Activated CD4-positive, alpha-beta memory T cell treated with anti-CD3 and anti-CD28 coated beads, Interleukin-2, amount 10 ng/mL, durations not matched to agents 7 days and 5 days (primary cell): ENCODE measurements at regions not wholly inside any gene's neighbourhood (a gene's known extent, or its start where the extent isn't known, plus 50 kb on each side); places are given as distances from the start of the nearest gene placed in this dataset.
"Not testable (repeated sequence)": the region's sequence is repeated elsewhere in the genome, so short reads cannot be mapped to it uniquely, and the experiment has no call there.

Experiments
- CTCF ChIA-PET: fragments of 350-600 bp; sonication (Branson Sonifier 250); formaldehyde crosslinking; loops from one replicate; lab custom pipeline; 2021; ENCODE audit warnings: antibody characterized with exemption, inconsistent platforms; lab: Charles Lee
- POLR2A ChIA-PET: fragments of 350-600 bp; sonication (Branson Sonifier 250); formaldehyde crosslinking; loops from one replicate; lab custom pipeline; 2021; ENCODE audit warnings: antibody characterized with exemption; lab: Charles Lee
- DNase-seq: peaks from one replicate; pipeline ENCODE4 v3.0.0-alpha.2; 2020
- H3K27ac Mint-ChIP-seq: one replicate; pipeline ENCODE4 v1.8.0; 2021; ENCODE audit warnings: mild to moderate bottlenecking, mixed read lengths
- H3K27me3 Mint-ChIP-seq: one replicate; pipeline ENCODE4 v1.8.0; 2021; ENCODE audit warnings: mixed read lengths
- H3K36me3 Mint-ChIP-seq: one replicate; pipeline ENCODE4 v1.8.0; 2021; ENCODE audit warnings: low read depth, mixed read lengths
- H3K4me1 Mint-ChIP-seq: one replicate; pipeline ENCODE4 v1.8.0; 2021; ENCODE audit warnings: mixed read lengths
- H3K4me3 Mint-ChIP-seq: one replicate; pipeline ENCODE4 v1.8.0; 2021; ENCODE audit warnings: mild to moderate bottlenecking, mixed read lengths
- H3K9me3 Mint-ChIP-seq: one replicate; pipeline ENCODE4 v1.8.0; 2021; ENCODE audit warnings: mixed read lengths

DNA sequence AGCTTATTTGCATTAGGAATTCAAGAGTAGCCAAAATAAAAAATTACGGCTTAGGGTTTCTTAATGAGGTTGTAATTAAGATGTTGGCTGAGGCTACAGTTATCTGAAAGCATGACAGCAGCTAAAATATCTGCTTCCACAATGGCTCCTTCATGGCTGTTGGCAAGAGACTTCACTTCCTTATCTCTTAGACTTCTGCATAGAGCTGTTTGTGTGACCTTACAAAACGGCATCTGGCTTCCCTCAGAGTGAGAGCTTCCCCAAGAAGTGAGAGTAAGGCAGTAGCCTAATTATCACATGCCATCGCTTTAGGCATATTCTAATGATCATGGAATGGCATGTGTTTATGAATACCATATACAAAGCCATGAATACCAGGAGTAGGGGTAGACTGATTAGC lies 57.6 kb downstream of the CCDC59 start:
- POLR2A ChIA-PET = no interaction called here
- no peaks in the 10 kb centered on the region for H3K9me3 Mint-ChIP-seq
- CTCF ChIA-PET = no interaction called here
- H3K4me3 Mint-ChIP-seq = no peak overlapping the region
- no peaks in the 10 kb centered on the region for H3K4me1 Mint-ChIP-seq
- no peak for DNase-seq
- no peaks in the 10 kb centered on the region for H3K36me3 Mint-ChIP-seq
- H3K27me3 Mint-ChIP-seq = no peaks in the 10 kb centered on the region
- no peak overlapping the region for H3K27ac Mint-ChIP-seq

DNA sequence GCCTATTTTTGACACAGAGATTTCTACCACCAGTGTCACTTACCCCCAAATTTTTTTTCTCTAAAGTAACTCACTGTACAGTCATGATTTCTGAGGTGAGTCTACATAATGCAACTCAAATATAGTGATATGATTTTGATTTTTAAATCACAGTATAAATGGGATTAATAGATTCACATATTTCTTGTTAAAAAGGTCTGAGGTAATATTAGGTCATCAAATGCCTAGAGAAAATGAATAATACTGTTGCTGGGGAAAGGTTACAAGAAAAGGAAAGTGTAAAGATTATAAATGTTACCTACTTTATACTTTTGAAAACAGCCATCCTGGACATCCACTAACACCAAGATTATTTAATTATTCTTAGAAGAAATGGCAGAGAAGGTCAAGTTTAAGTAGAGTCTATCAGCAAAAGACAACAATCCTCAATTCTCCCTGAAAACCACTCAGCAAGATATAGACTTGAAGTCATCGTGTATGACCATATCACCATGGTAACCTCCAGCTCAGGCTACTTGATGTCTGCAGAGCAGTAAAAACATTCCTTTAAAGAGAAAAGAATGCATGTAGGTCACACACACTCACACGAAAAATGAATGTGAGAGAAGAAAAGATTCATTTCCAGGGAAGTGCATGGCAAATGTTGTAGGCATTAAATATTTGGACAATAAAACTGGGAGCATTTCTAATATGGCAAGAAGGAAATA lies 58.7 kb downstream of the CCDC59 start:
- H3K4me3 Mint-ChIP-seq = no peak overlapping the region
- POLR2A ChIA-PET = no interaction called here

DNA sequence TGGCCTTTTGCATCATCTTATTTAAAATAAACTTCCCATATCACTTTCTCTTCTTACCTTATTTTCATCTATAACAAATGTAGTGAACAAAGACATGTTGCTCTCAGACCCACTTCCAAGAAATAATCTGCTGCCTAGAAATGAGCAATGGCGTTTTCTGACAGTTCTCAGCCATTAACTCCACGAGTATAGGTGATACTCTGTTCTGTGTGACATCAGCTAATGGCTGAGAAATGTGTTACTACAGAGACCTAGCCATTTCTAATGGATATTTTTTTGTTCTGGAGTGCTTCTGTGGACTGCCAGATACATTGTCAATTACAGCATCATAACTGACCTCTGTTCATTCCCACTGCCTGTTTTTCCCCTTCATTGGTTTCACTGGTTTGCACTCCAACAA lies 67.8 kb downstream of the CCDC59 start:
- H3K4me1 Mint-ChIP-seq = no peaks in the 10 kb centered on the region
- H3K27ac Mint-ChIP-seq = no peak overlapping the region
- DNase-seq = no peak
- H3K4me3 Mint-ChIP-seq = no peak overlapping the region
- peaks cover 3% of the 10 kb centered on the region for H3K9me3 Mint-ChIP-seq
- CTCF ChIA-PET = no interaction called here
- H3K36me3 Mint-ChIP-seq = no peaks in the 10 kb centered on the region
- POLR2A ChIA-PET = no interaction called here
- H3K27me3 Mint-ChIP-seq = no peaks in the 10 kb centered on the region

More for the DNA sequence above, 58.7 kb downstream of the CCDC59 start:
- Mint-ChIP-seq H3K27ac (no peak overlapping the region), H3K9me3 (no peaks in the 10 kb centered on the region), H3K27me3 (no peaks in the 10 kb centered on the region), H3K36me3 (no peaks in the 10 kb centered on the region), H3K4me1 (no peaks in the 10 kb centered on the region)
- DNase-seq = no peak
- CTCF ChIA-PET = no interaction called here

DNA sequence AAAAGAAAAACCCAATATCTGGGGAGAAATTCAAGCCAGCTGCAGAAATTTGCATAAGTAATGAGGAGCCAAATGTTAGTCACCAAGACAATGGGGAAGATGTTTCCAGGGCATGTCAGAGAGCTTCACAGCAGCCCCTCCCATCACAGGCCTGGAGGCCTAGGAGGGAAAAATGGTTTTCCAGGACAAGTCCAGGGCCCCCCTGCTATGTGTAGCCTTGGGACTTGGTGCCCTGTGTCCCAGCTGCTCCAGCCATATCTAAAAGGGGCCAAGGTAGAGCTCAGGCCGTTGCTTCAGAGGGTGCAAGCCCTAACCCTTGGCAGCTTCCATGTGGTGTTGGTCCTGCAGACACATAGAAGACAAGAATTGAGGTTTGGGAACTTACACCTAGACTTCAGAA lies 76.9 kb downstream of the CCDC59 start:
- H3K4me3 Mint-ChIP-seq, POLR2A ChIA-PET, DNase-seq, H3K27me3 Mint-ChIP-seq, H3K27ac Mint-ChIP-seq, H3K9me3 Mint-ChIP-seq, H3K36me3 Mint-ChIP-seq, H3K4me1 Mint-ChIP-seq, CTCF ChIA-PET: not testable (repeated sequence)

DNA sequence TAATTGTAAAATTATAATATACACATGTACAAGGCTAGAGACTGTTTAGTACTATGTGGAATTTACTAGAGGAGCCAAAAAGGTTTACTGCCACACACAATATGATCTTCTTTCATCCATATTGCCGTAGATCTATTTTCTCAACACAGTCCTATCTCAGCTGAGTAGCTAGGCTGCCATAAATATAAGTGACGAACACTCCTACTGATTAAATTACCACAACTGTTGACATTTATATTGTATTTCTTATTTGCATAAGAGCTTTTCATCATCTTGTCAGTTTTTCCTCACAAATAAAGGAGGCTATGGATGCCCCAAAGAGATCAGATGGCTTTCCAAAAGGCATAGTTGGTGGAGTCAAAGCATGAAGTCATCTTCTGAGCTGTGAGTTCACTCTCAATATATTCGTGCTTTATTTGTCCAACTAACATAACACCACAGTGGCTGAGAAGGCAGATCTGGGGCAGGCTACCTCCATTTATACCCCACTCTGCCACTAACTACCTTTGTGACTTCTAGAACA lies 78.6 kb downstream of the CCDC59 start:
- no peaks in the 10 kb centered on the region for H3K27me3 Mint-ChIP-seq
- no peak overlapping the region for H3K4me3 Mint-ChIP-seq
- no peak for DNase-seq
- CTCF ChIA-PET = no interaction called here
- no peaks in the 10 kb centered on the region for H3K4me1 Mint-ChIP-seq
- H3K36me3 Mint-ChIP-seq = no peaks in the 10 kb centered on the region
- POLR2A ChIA-PET = no interaction called here
- H3K27ac Mint-ChIP-seq = no peak overlapping the region
- peaks cover 6% of the 10 kb centered on the region for H3K9me3 Mint-ChIP-seq

DNA sequence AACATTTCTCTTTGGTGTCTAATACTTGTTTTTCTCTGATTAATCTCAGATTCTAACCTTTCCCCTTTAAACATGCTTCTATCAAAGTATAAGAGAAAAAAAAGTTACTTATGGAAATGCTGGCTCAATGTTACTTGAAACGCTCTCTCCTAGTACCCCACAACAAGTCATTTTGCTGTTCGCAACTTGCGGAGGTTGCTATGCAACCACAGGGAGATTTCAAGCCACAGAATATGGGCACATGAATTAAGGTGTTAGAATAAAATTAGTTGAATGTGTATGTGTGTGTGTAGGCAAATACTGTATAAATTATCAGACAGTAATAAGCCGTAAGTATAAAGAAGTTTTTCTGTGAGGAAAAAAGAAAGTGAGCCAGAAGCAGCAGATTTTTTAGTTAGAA lies 80.6 kb downstream of the CCDC59 start:
- no peak overlapping the region for H3K27ac Mint-ChIP-seq
- CTCF ChIA-PET = no interaction called here
- DNase-seq = no peak
- no peaks in the 10 kb centered on the region for H3K36me3 Mint-ChIP-seq
- H3K27me3 Mint-ChIP-seq = no peaks in the 10 kb centered on the region
- POLR2A ChIA-PET = no interaction called here
- no peak overlapping the region for H3K4me3 Mint-ChIP-seq
- H3K9me3 Mint-ChIP-seq = peaks cover 6% of the 10 kb centered on the region
- H3K4me1 Mint-ChIP-seq = no peaks in the 10 kb centered on the region

DNA sequence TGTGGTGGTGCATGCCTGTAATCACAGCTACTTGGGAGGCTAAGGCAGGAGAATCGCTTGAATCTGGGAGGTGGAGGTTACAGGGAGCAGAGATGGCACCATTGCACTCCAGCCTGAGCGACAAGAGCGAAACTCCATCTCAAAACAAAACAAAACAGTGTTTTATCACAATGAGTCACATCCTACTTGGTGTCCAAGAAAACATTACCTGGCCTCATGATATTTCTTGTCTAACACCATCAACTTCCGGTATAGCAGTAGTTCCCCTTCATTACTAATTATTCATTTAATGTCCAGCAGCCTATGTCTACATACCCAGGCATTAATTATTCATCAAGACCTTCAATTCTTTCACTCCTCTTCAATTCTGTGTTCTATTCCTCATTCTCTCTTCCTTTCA lies 115.5 kb downstream of the CCDC59 start:
- Mint-ChIP-seq H3K4me1 (peaks cover 5% of the 10 kb centered on the region), H3K27me3 (no peaks in the 10 kb centered on the region), H3K36me3 (no peaks in the 10 kb centered on the region), H3K9me3 (peaks cover 4% of the 10 kb centered on the region), H3K4me3 (no peak overlapping the region), H3K27ac (no peak overlapping the region)
- ChIA-PET POLR2A (no interaction called here), CTCF (no interaction called here)
- no peak for DNase-seq

DNA sequence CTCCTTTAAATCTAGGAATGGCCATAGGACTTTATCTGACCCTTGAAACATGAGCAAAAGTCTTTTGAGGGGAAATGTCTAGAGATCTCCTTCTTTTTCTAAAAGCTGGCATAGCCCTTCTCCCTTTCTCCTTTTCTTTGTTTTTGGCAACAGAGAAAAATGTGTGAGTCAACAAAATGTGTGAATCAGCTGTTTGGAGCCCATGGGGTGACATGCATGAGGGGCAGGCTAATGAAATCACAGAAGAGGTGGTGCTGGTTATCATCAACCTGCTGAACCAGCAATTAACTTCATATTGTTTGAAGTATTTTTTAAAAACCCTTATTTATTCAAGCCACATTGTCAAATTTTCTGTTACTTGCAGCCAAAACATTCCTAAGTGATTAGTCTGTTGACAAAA lies 132.3 kb downstream of the CCDC59 start:
- no peaks in the 10 kb centered on the region for H3K9me3 Mint-ChIP-seq
- POLR2A ChIA-PET = no interaction called here

DNA sequence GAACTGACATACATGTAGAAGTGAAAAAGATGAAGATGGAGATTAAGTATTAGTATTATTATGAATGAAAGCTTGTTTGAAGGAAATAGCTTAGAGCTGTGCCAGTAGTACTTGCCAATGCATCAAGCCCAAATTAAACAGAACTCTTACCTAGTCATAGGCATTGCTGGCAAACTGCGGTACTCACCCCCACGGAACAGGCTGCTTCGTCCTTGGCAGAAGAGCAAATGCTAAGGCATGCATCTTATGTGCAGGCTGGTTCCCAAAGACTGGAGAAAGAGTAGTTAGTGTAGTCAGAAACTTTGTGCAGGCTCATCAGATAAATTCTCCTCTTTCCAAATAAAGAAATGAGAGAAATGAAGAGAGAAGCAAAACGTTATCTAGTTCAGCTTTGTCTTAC lies 134.8 kb downstream of the CCDC59 start:
- Mint-ChIP-seq H3K27me3 (no peaks in the 10 kb centered on the region), H3K4me1 (no peaks in the 10 kb centered on the region), H3K4me3 (no peak overlapping the region)

More for the DNA sequence above, 132.3 kb downstream of the CCDC59 start:
- Mint-ChIP-seq H3K4me1 (no peaks in the 10 kb centered on the region), H3K36me3 (no peaks in the 10 kb centered on the region), H3K27ac (no peak overlapping the region), H3K4me3 (no peak overlapping the region), H3K27me3 (no peaks in the 10 kb centered on the region)
- CTCF ChIA-PET = no interaction called here
- no peak for DNase-seq

DNA sequence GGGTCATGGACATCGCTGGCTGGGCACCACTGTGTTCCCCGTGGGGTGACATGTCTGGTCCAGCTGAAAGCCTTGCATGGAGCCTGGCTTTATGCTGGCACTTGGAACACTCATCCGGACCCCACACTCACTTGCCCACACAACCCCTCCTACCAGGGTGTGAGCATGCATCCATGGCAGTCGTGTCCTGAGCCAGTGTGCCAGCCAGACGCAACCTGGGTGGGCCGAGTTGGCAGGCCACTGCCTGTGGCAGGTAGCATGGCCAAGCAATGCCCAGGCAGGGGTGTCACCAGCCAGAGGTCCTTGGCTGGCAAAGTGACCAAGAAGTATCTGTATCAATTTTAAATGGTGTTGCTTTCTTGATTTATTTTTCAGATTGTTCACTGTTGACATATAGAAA lies 141.7 kb downstream of the CCDC59 start:
- Mint-ChIP-seq H3K4me1 (no peaks in the 10 kb centered on the region), H3K36me3 (no peaks in the 10 kb centered on the region), H3K27me3 (no peaks in the 10 kb centered on the region), H3K9me3 (peaks cover 3% of the 10 kb centered on the region), H3K4me3 (no peak overlapping the region), H3K27ac (no peak overlapping the region)
- DNase-seq = no peak
- ChIA-PET CTCF (no interaction called here), POLR2A (no interaction called here)

More for the DNA sequence above, 134.8 kb downstream of the CCDC59 start:
- Mint-ChIP-seq H3K9me3 (no peaks in the 10 kb centered on the region), H3K27ac (no peak overlapping the region), H3K36me3 (no peaks in the 10 kb centered on the region)
- ChIA-PET POLR2A (no interaction called here), CTCF (no interaction called here)
- no peak for DNase-seq

DNA sequence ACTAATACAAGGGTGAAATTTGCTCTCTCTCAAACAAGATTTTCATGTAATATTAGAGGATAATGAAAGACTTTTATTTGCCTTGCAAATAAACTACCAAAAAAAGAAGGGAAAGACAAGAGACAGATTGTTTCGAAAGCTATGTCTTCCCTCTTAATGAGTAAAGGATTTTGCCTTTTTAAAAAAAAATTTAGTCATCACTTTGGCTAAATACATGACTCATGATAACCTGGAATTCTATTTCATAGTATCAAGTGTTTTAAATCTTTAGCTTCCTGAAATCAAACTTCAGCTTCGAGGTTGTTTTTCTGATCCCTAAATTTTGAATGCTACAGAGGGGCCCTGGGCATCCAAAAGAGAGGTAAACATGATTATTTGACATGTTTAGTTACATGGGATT lies 144.4 kb downstream of the CCDC59 start:
- Mint-ChIP-seq H3K27ac (no peak overlapping the region), H3K4me1 (no peaks in the 10 kb centered on the region), H3K27me3 (no peaks in the 10 kb centered on the region), H3K4me3 (no peak overlapping the region), H3K9me3 (peaks cover 7% of the 10 kb centered on the region), H3K36me3 (no peaks in the 10 kb centered on the region)
- DNase-seq = no peak
- CTCF ChIA-PET = no interaction called here
- POLR2A ChIA-PET = no interaction called here

DNA sequence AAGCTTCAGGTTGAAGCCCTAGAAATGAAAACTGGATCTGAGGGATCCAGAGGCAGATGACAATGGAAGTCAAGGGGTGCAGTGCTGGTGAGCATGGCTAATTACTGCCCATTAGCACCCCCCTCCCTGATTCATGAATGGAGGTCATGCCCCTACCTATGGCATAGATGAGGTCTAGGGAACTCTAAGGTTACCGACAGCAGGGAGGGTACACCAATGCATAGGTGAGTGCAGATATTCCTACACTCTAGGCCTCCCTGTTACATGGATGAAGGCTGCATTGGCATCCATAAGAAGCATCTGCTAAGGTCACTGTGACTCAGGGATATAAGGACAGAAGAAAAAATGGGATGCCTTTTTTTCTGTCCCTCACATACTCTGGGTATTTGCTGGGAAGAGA lies 147.3 kb downstream of the CCDC59 start:
- H3K27me3 Mint-ChIP-seq = no peaks in the 10 kb centered on the region
- H3K27ac Mint-ChIP-seq = no peak overlapping the region
- CTCF ChIA-PET = no interaction called here

DNA sequence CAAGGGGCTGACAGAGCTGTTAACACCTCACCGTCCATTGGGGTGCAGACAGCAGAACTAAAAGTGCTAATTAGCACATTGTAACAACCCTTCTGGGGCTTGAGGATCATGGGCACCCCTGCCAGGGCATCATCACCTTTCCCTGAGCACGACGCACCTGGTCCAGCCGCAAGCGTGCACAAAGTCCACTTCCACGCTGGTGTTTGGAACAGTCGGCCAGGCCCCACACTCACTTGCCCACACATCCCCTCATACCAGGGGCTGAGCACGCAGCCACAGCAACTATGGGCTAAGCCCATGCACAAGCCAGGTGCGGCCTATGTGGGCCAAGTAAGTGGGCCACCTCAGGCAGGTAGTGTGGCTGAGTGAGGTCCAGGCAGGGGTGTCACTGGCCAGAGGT lies 148.7 kb downstream of the CCDC59 start:
- H3K9me3 Mint-ChIP-seq = peaks cover 7% of the 10 kb centered on the region
- H3K36me3 Mint-ChIP-seq = no peaks in the 10 kb centered on the region
- no peaks in the 10 kb centered on the region for H3K27me3 Mint-ChIP-seq
- DNase-seq = no peak
- no peak overlapping the region for H3K4me3 Mint-ChIP-seq
- H3K4me1 Mint-ChIP-seq = no peaks in the 10 kb centered on the region
- H3K27ac Mint-ChIP-seq = no peak overlapping the region
- POLR2A ChIA-PET = no interaction called here
- CTCF ChIA-PET = no interaction called here

More for the DNA sequence above, 147.3 kb downstream of the CCDC59 start:
- Mint-ChIP-seq H3K4me3 (no peak overlapping the region), H3K9me3 (peaks cover 4% of the 10 kb centered on the region), H3K36me3 (no peaks in the 10 kb centered on the region), H3K4me1 (no peaks in the 10 kb centered on the region)
- POLR2A ChIA-PET = no interaction called here
- DNase-seq = no peak

DNA sequence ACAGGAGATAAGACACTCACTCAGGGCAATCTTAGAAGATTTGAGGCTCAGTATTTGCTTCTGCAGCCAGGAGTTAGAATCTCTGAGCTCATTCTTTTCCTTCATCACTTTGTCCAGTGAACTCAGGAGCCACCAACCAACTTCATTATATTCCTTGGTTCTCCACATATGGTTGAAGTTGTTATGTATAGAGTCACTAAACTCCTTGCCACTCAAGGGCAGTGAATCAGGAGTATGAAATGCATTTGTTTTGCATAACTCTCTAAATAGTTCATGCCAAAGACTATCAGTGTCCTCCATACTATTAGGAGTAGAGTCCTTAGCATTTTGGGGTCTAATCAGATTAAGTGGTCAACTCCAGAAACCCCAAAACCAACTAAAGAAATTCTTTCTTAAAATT lies 150.6 kb downstream of the CCDC59 start:
- no peak for DNase-seq
- Mint-ChIP-seq H3K36me3 (no peaks in the 10 kb centered on the region), H3K27ac (no peak overlapping the region), H3K9me3 (peaks cover 7% of the 10 kb centered on the region), H3K4me1 (no peaks in the 10 kb centered on the region), H3K4me3 (no peak overlapping the region), H3K27me3 (no peaks in the 10 kb centered on the region)
- POLR2A ChIA-PET = no interaction called here
- CTCF ChIA-PET = no interaction called here
